ENCODE measurements at regions not wholly inside any gene's neighbourhood (a gene's known extent, or its start where the extent isn't known, plus 50 kb on each side); places are given as distances from the start of the nearest gene placed in this dataset.

GRCh38 chr3:95609411-95609810, 1205.0 kb upstream of the EPHA6 start:
- TF ChIP-seq ATF1 (CRISPR knock-in tag; IDR thresholded peaks at IDR 0.05): no peak
- no peak for TF ChIP-seq CREM (CRISPR knock-in tag; IDR thresholded peaks at IDR 0.05)
- TF ChIP-seq CTCF (IDR thresholded peaks at IDR 0.05): no peak
- no peak for TF ChIP-seq NR1H2 (CRISPR knock-in tag; IDR thresholded peaks at IDR 0.05)
- TF ChIP-seq ZNF138 (CRISPR knock-in tag; conservative IDR thresholded peaks at IDR 0.05): no peak
- no peak for TF ChIP-seq ZBTB43 (CRISPR knock-in tag; IDR thresholded peaks at IDR 0.05)
- no peak for TF ChIP-seq ARID4B (CRISPR knock-in tag; IDR thresholded peaks at IDR 0.05; ENCODE audit: borderline replicate concordance)

Measured in WTC11 (cell line).